ENCODE measurements at regions not wholly inside any gene's neighbourhood (a gene's known extent, or its start where the extent isn't known, plus 50 kb on each side); places are given as distances from the start of the nearest gene placed in this dataset.
"Not testable (repeated sequence)": the region's sequence is repeated elsewhere in the genome, so short reads cannot be mapped to it uniquely, and the experiment has no call there.

DNA sequence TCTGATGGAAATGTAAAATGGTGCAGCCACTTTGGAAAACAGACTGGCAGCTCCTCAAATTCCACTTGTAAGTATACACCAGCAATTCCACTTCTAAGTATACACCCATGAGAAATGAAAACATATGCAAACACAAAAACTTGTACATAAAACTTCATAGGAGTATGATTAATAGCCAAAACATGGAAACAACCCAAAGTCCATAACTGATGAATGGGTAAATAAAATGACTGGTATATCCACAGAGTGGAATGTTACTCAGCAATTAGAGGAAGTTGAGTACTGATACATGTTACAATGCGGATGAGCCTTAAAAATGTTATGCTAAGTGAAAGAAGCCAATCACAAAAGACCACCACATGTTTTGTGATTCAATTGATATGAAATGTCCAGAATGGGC, 99.8 kb upstream of the VOPP1 start:
- H3K9me3 Mint-ChIP-seq; H3K27me3 Mint-ChIP-seq; POLR2A ChIA-PET; H3K4me3 ChIP-seq (ENCODE audit: control insufficient read depth in 1 of 2, extremely low read depth in 1 of 2, low read length in 1 of 2); CTCF ChIA-PET; H3K27me3 ChIP-seq (replicated peaks in 1 of 2; ENCODE audit: control insufficient read depth in 2 of 2, extremely low read depth in 1 of 2, insufficient read depth in 2 of 2, low read length in 1 of 2); H3K36me3 ChIP-seq (ENCODE audit: control insufficient read depth in 2 of 2, extremely low read depth in 1 of 2, insufficient read depth in 1 of 2, low read length in 1 of 2); H3K36me3 Mint-ChIP-seq; ATAC-seq (replicated peaks in 1 of 4); H3K27ac Mint-ChIP-seq; DNase-seq; H3K4me1 ChIP-seq (ENCODE audit: control insufficient read depth in 1 of 2, extremely low read depth in 1 of 2, insufficient read depth in 2 of 2, low read length in 2 of 2); H3K4me3 Mint-ChIP-seq; H3K4me1 Mint-ChIP-seq; H3K27ac ChIP-seq (ENCODE audit: low read length); H3K9me3 ChIP-seq: not testable (repeated sequence)
- no CpG with 5 or more reads among the region's 1 CpG for WGBS (ENCODE audit: insufficient coverage)

DNA sequence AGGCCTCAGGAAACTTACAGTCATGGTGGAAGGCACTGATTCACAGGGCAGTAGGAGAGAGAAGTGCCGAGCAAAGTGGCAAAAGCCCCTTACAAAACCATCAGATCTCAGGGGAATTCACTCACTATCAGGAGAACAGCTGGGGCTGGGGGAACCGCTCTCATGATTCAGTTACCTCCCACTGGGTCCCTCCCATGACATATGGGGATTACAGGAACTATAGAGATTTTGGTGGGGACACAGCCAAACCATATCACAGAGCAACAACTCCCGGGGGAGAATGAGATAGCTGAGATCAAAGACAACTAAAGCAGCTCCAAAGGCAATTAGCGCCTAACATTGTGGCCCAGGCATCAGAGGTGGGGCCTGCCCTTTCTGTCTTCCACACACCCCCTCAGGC, 85.4 kb upstream of the VOPP1 start:
- Mint-ChIP-seq H3K4me3 (no peak overlapping the region), H3K27me3 (peaks cover 4% of the 10 kb centered on the region in 2 donors), H3K4me1 (no peaks in the 10 kb centered on the region), H3K9me3 (no peaks in the 10 kb centered on the region), H3K36me3 (no peaks in the 10 kb centered on the region), H3K27ac (no peak overlapping the region)
- H3K4me1 ChIP-seq (ENCODE audit: control insufficient read depth in 1 of 2, extremely low read depth in 1 of 2, insufficient read depth in 2 of 2, low read length in 2 of 2) = no peaks in the 10 kb centered on the region
- no peaks in the 10 kb centered on the region for H3K9me3 ChIP-seq
- no peak overlapping the region for H3K27ac ChIP-seq (ENCODE audit: low read length)
- CTCF ChIA-PET = no interaction called here
- no CpG with 5 or more reads among the region's 4 CpGs for WGBS (ENCODE audit: insufficient coverage)
- no peak overlapping the region for H3K4me3 ChIP-seq (ENCODE audit: control insufficient read depth in 1 of 2, extremely low read depth in 1 of 2, low read length in 1 of 2)
- H3K36me3 ChIP-seq (ENCODE audit: control insufficient read depth in 2 of 2, extremely low read depth in 1 of 2, insufficient read depth in 1 of 2, low read length in 1 of 2) = no peaks in the 10 kb centered on the region
- ATAC-seq (replicated peaks in 1 of 4) (no peak), DNase-seq (no peak)
- peaks cover 0 to 5% of the 10 kb centered on the region in 2 experiments for H3K27me3 ChIP-seq (replicated peaks in 1 of 2; ENCODE audit: control insufficient read depth in 2 of 2, extremely low read depth in 1 of 2, insufficient read depth in 2 of 2, low read length in 1 of 2)
- POLR2A ChIA-PET = no interaction called here

GRCh38 chr7:55651057-55651456, 78.8 kb upstream of the VOPP1 start:
- Mint-ChIP-seq H3K36me3 (no peaks in the 10 kb centered on the region), H3K9me3 (no peaks in the 10 kb centered on the region), H3K27ac (no peak overlapping the region), H3K4me1 (no peaks in the 10 kb centered on the region), H3K27me3 (peaks cover 10% of the 10 kb centered on the region in 2 donors), H3K4me3 (no peak overlapping the region)
- Histone ChIP-seq H3K9me3 (no peaks in the 10 kb centered on the region), H3K27me3 (replicated peaks in 1 of 2; ENCODE audit: control insufficient read depth in 2 of 2, extremely low read depth in 1 of 2, insufficient read depth in 2 of 2, low read length in 1 of 2) (peaks cover 0 to 4% of the 10 kb centered on the region in 2 experiments), H3K36me3 (ENCODE audit: control insufficient read depth in 2 of 2, extremely low read depth in 1 of 2, insufficient read depth in 1 of 2, low read length in 1 of 2) (no peaks in the 10 kb centered on the region), H3K27ac (ENCODE audit: low read length) (no peak overlapping the region), H3K4me1 (ENCODE audit: control insufficient read depth in 1 of 2, extremely low read depth in 1 of 2, insufficient read depth in 2 of 2, low read length in 2 of 2) (no peaks in the 10 kb centered on the region), H3K4me3 (ENCODE audit: control insufficient read depth in 1 of 2, extremely low read depth in 1 of 2, low read length in 1 of 2) (no peak overlapping the region)
- 77% methylated on average over 2 of the region's 2 CpGs for WGBS (ENCODE audit: insufficient coverage)
- POLR2A ChIA-PET = no interaction called here
- CTCF ChIA-PET = interaction anchor here in 1 of 2 donors (1.1 kb wide), 1 partner anchor 10 kb away, joined by 3 read pairs; no protein-coding TSS in a partner anchor
- ATAC-seq (replicated peaks in 1 of 4) = no peak
- DNase-seq = no peak

DNA sequence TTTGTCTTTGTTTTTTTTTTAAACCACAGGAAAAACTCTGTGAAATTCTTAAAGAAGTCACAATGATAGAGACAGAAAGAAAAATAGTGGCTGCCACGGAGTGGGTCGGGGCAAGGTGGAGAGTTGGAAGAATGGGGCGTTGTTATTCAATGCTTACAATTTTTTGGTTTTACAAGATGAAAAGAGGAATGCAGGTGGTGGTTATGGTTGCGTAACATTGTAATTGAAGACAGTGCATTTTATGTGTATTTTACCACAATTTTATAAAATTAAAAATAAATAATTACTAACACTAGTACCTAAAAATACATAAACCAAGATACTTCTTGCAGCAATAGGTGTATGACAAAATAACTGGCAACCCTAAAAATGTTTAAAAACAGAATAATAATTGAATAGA, 76.9 kb upstream of the VOPP1 start:
- POLR2A ChIA-PET = no interaction called here
- Histone ChIP-seq H3K27ac (ENCODE audit: low read length) (no peak overlapping the region), H3K4me1 (ENCODE audit: control insufficient read depth in 1 of 2, extremely low read depth in 1 of 2, insufficient read depth in 2 of 2, low read length in 2 of 2) (no peaks in the 10 kb centered on the region), H3K36me3 (ENCODE audit: control insufficient read depth in 2 of 2, extremely low read depth in 1 of 2, insufficient read depth in 1 of 2, low read length in 1 of 2) (no peaks in the 10 kb centered on the region), H3K4me3 (ENCODE audit: control insufficient read depth in 1 of 2, extremely low read depth in 1 of 2, low read length in 1 of 2) (no peak overlapping the region), H3K9me3 (no peaks in the 10 kb centered on the region), H3K27me3 (replicated peaks in 1 of 2; ENCODE audit: control insufficient read depth in 2 of 2, extremely low read depth in 1 of 2, insufficient read depth in 2 of 2, low read length in 1 of 2) (peaks cover 0 to 4% of the 10 kb centered on the region in 2 experiments)
- no peaks in the 10 kb centered on the region for H3K4me1 Mint-ChIP-seq
- H3K27ac Mint-ChIP-seq = no peak overlapping the region
- ATAC-seq (replicated peaks in 1 of 4) = no peak
- no peak overlapping the region for H3K4me3 Mint-ChIP-seq
- peaks cover 10% of the 10 kb centered on the region in 2 donors for H3K27me3 Mint-ChIP-seq
- WGBS (ENCODE audit: insufficient coverage) = 94% methylated on average over 2 of the region's 4 CpGs
- CTCF ChIA-PET = interaction anchor here in 1 of 2 donors (0.8 kb wide), 1 partner anchor 8 kb away, joined by 3 read pairs; no protein-coding TSS in a partner anchor
- H3K9me3 Mint-ChIP-seq = no peaks in the 10 kb centered on the region
- no peaks in the 10 kb centered on the region for H3K36me3 Mint-ChIP-seq
- DNase-seq = no peak

GRCh38 chr7:55644567-55644966, 72.3 kb upstream of the VOPP1 start:
- H3K9me3 Mint-ChIP-seq = no peaks in the 10 kb centered on the region
- no peaks in the 10 kb centered on the region for H3K36me3 ChIP-seq (ENCODE audit: control insufficient read depth in 2 of 2, extremely low read depth in 1 of 2, insufficient read depth in 1 of 2, low read length in 1 of 2)
- peaks cover 10 to 13% (median 11%) of the 10 kb centered on the region in 3 donors for H3K4me1 Mint-ChIP-seq
- no peak overlapping the region for H3K4me3 ChIP-seq (ENCODE audit: control insufficient read depth in 1 of 2, extremely low read depth in 1 of 2, low read length in 1 of 2)
- H3K36me3 Mint-ChIP-seq = no peaks in the 10 kb centered on the region
- POLR2A ChIA-PET = no interaction called here
- no peak overlapping the region for H3K27ac Mint-ChIP-seq
- peaks cover 0 to 2% of the 10 kb centered on the region in 2 donors for H3K27me3 Mint-ChIP-seq
- no peaks in the 10 kb centered on the region for H3K9me3 ChIP-seq
- no peak overlapping the region for H3K27ac ChIP-seq (ENCODE audit: low read length)
- H3K4me3 Mint-ChIP-seq = no peak overlapping the region
- peaks cover 3 to 8% of the 10 kb centered on the region in 2 experiments for H3K4me1 ChIP-seq (ENCODE audit: control insufficient read depth in 1 of 2, extremely low read depth in 1 of 2, insufficient read depth in 2 of 2, low read length in 2 of 2)
- no CpG with 5 or more reads among the region's 3 CpGs for WGBS (ENCODE audit: insufficient coverage)
- H3K27me3 ChIP-seq (replicated peaks in 1 of 2; ENCODE audit: control insufficient read depth in 2 of 2, extremely low read depth in 1 of 2, insufficient read depth in 2 of 2, low read length in 1 of 2) = no peaks in the 10 kb centered on the region
- ATAC-seq (replicated peaks in 1 of 4) (no peak), DNase-seq (no peak)
- CTCF ChIA-PET = no interaction called here

DNA sequence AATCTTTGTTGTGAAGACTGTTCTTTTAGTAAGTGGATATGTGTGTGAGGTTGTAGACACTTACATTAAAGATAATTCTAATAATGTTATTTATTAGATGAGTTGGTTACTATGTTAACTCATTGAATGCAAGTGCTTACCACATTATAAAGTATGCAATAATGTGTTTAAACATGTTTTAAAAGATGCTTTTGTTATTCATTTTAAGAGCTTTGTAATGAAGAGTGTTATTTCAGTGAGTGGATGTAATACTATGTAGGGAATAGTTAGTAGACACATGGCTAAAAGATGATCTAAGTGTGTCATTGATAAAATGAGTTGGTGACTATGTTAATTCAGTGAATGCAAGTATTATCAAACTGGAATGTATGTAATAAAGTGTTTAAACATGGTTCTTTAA, 70.0 kb upstream of the VOPP1 start:
- no peaks in the 10 kb centered on the region for H3K9me3 Mint-ChIP-seq
- no peak overlapping the region for H3K4me3 Mint-ChIP-seq
- no peak for DNase-seq
- no peaks in the 10 kb centered on the region for H3K9me3 ChIP-seq
- peaks cover 10 to 13% (median 11%) of the 10 kb centered on the region in 3 donors for H3K4me1 Mint-ChIP-seq
- H3K27me3 Mint-ChIP-seq = peaks cover 0 to 2% of the 10 kb centered on the region in 2 donors
- peaks cover 3 to 8% of the 10 kb centered on the region in 2 experiments for H3K4me1 ChIP-seq (ENCODE audit: control insufficient read depth in 1 of 2, extremely low read depth in 1 of 2, insufficient read depth in 2 of 2, low read length in 2 of 2)
- no peaks in the 10 kb centered on the region for H3K36me3 Mint-ChIP-seq
- ChIA-PET CTCF (interaction anchor here (0.7 to 2.5 kb wide), 6 partner anchors 15 to 432 kb away, joined by 3 to 21 read pairs (median 7); no protein-coding TSS in a partner anchor), POLR2A (interaction anchor here in 1 of 2 donors (1.0 kb wide), 1 partner anchor 431 kb away, joined by 3 read pairs; no protein-coding TSS in a partner anchor)
- no peak overlapping the region for H3K4me3 ChIP-seq (ENCODE audit: control insufficient read depth in 1 of 2, extremely low read depth in 1 of 2, low read length in 1 of 2)
- no peak overlapping the region for H3K27ac ChIP-seq (ENCODE audit: low read length)
- H3K27ac Mint-ChIP-seq = no peak overlapping the region
- no peaks in the 10 kb centered on the region for H3K27me3 ChIP-seq (replicated peaks in 1 of 2; ENCODE audit: control insufficient read depth in 2 of 2, extremely low read depth in 1 of 2, insufficient read depth in 2 of 2, low read length in 1 of 2)
- ATAC-seq (replicated peaks in 1 of 4) = no peak
- no peaks in the 10 kb centered on the region for H3K36me3 ChIP-seq (ENCODE audit: control insufficient read depth in 2 of 2, extremely low read depth in 1 of 2, insufficient read depth in 1 of 2, low read length in 1 of 2)

DNA sequence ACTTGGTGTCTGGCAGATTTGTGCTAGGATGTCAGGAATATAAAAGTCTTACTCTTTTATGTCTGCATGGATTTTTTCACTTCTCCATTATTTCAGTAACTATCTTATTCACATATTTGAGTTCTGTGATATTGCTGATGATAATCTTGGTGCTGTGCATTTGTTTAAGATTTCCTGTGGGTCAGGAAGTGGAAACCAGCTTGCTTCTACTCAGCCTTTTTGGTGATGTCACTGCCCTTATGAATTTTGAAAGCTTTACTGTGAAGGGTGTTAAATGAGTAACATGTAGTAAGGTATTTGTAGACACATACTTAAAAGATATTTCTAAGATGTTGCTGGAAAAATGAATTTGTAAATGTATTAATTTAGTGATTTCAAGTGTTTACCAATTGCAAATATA, 69.5 kb upstream of the VOPP1 start:
- no peaks in the 10 kb centered on the region for H3K9me3 ChIP-seq
- DNase-seq (peak in 1 of 35 experiments; percentile 32), ATAC-seq (replicated peaks in 1 of 4) (peak; percentile 62 to 81 (median 67))
- CTCF ChIA-PET = interaction anchor here (0.6 to 2.5 kb wide), 10 partner anchors 8 to 914 kb away, joined by 3 to 21 read pairs (median 5); no protein-coding TSS in a partner anchor
- H3K27me3 Mint-ChIP-seq = peaks cover 0 to 2% of the 10 kb centered on the region in 2 donors
- H3K4me1 ChIP-seq (ENCODE audit: control insufficient read depth in 1 of 2, extremely low read depth in 1 of 2, insufficient read depth in 2 of 2, low read length in 2 of 2) = peaks cover 3 to 8% of the 10 kb centered on the region in 2 experiments
- H3K4me1 Mint-ChIP-seq = peaks cover 10 to 13% (median 11%) of the 10 kb centered on the region in 3 donors
- no peak overlapping the region for H3K27ac ChIP-seq (ENCODE audit: low read length)
- H3K36me3 Mint-ChIP-seq = no peaks in the 10 kb centered on the region
- H3K4me3 Mint-ChIP-seq = peak overlapping the region in 2 of 3 donors; percentile 28 to 42
- POLR2A ChIA-PET = interaction anchor here in 1 of 2 donors (1.0 kb wide), 1 partner anchor 431 kb away, joined by 3 read pairs; no protein-coding TSS in a partner anchor
- no peaks in the 10 kb centered on the region for H3K9me3 Mint-ChIP-seq
- H3K4me3 ChIP-seq (ENCODE audit: control insufficient read depth in 1 of 2, extremely low read depth in 1 of 2, low read length in 1 of 2) = no peak overlapping the region
- peak overlapping the region; percentile 18 to 50 for H3K27ac Mint-ChIP-seq
- H3K27me3 ChIP-seq (replicated peaks in 1 of 2; ENCODE audit: control insufficient read depth in 2 of 2, extremely low read depth in 1 of 2, insufficient read depth in 2 of 2, low read length in 1 of 2) = no peaks in the 10 kb centered on the region
- no peaks in the 10 kb centered on the region for H3K36me3 ChIP-seq (ENCODE audit: control insufficient read depth in 2 of 2, extremely low read depth in 1 of 2, insufficient read depth in 1 of 2, low read length in 1 of 2)

Data from T-cell (primary cell).